ENCODE measurements at regions not wholly inside any gene's neighbourhood (a gene's known extent, or its start where the extent isn't known, plus 50 kb on each side); places are given as distances from the start of the nearest gene placed in this dataset.

GRCh38 chr2:23246992-23247683 lies 137.8 kb upstream of the KLHL29 start:
- DNase-seq (ENCODE audit: low spot score): no peak

DNA sequence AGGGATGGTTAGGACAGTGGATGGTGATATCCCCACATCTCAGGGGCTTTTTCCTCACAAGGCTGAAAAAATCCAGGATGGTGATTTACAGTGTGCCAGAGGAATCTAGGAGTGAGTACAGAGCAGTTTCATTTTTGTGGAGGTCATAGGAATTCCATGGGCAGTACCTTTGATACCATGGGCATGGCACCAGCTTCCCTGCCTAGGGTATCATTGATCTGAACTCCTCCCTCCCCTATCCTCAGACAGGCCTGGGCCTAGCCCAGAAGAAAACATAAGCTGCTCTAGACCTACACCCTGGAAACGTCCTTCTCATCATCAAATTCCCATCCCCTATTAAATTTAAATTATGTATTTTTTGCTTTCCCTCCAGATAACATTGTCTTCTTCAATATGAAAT lies 136.3 kb upstream of the KLHL29 start:
- DNase-seq (ENCODE audit: low spot score): no peak

GRCh38 chr2:23249348-23249747 lies 135.6 kb upstream of the KLHL29 start:
- no peak for DNase-seq (ENCODE audit: low spot score)

DNA sequence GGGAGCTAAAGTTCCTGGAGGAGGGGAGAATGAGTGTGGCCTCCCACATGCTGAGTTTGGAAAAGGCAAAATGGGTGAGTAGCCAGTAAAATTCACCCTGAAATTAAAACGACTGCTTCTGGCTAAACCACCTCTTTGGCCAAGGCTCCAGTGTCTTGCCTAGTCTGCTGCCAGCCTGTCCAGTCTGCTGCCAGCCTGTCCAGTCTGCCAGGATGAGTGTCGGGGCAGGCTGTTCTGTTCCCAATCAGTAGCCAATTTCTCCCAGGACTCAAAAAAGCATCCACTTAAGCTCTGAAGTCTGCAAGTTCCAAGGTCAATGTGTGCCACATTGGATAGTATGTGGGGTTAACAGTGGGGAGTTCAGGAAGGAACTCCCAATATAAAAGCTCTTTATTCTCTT lies 134.6 kb upstream of the KLHL29 start:
- no peak for DNase-seq (ENCODE audit: low spot score)

DNA sequence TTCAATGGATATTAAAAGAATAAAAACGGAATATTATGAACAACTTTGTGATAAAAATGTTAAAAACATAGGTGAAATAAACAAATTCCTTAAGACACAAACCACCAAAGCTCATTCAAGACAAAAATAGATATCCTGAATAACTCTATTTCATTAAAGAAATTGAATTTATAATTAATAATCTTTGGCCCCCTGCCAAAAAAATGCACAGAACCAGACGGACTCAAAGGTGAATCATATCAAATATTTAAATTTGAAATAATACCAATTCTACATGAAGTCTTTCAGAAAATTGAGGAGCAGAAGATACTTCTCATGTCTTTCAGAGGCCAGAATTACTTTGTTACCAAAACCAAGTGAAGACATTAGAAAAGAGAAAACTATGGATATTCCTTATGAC lies 128.3 kb upstream of the KLHL29 start:
- no peak for DNase-seq (ENCODE audit: low spot score)

DNA sequence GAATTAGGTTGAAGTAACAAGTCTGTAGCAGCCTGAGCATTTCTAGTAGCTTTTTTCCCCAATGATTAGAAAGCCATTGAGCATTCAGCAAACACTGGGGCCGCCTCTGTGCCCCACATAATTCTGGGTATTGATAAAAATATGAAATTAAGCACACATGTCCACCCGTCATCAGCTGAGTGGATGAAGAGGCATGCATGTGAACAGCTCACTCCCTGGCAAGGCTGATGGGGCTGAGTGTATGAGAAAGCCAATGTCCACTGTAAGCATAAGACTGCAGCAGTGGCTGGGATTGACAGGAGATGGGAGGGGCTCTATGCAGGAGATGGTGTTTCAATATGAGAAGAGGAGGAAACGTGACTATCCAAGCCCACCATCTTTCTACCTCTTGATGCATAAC lies 124.4 kb upstream of the KLHL29 start:
- no peak for DNase-seq (ENCODE audit: low spot score)

DNA sequence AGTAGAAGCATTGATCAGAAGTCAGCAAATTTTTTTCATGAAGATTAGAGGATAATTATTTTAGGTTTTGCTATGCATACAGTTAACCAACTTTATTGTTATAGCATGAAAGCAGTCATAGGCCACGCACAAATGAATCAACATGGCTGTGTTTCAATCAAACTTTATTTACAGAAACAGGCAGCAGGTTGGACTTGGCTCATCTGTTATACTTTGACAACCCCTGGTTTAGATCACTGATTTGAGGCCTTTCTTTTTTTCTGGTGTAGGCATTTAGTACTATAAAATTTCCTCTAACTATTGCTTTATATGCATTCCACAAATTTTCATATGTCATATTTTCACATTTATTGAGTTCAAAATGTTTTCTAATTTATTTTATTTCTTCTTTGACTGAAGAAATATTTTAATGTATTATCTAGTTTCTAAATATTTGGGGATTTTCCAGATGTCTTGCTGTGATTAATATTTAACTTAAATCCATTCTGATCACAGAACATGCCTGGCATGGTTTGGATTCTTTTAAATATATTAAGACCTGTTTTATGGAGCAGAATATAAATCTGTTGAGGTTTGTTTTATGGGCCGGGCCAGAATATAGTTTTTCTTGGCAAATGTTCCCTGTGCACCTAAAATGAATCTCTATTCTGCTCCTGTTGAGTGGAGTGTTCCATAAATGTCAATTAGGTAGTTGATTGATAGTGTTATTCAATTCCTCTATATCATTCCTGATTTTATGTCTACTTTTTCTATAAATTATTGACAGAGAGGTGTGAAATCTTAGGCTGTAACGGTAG lies 116.3 kb upstream of the KLHL29 start:
- DNase-seq (ENCODE audit: low spot score): no peak

DNA sequence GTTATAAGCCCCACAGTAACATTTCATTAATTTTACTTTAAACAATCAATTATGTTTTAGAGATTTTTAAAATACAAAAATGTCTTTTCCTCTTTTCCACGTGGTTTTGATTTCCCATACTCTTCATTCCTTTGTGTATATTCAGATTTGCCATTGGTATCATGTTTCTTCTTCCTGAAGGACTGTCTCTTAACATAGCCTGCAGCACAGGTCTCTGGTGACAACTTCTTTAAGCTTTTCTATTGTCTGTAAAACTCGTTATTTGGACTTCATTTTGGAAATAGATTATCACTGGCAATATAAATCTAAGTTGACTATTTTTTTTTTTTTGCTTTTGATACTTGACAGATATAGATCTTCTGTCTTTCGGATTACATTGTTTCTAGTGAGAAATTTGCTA lies 115.2 kb upstream of the KLHL29 start:
- no peak for DNase-seq (ENCODE audit: low spot score)

DNA sequence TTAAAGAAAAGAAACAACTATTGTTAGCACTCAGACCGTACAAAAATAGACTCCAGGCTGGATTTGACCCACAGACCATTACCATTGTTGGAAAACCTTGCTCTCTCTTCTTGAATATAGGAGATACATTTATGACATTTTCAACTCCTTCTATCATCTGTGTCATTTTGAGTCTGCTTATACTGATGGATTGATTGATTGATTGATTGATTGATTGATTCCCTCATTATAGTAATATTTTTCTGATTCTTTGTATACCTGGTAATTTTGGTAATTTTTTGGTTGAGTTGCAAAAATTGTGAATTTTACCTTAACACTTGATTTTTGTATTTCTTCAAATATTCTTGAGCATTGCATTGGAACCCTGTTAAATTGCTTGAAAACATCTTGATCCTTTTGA lies 114.2 kb upstream of the KLHL29 start:
- DNase-seq (ENCODE audit: low spot score): no peak

DNA sequence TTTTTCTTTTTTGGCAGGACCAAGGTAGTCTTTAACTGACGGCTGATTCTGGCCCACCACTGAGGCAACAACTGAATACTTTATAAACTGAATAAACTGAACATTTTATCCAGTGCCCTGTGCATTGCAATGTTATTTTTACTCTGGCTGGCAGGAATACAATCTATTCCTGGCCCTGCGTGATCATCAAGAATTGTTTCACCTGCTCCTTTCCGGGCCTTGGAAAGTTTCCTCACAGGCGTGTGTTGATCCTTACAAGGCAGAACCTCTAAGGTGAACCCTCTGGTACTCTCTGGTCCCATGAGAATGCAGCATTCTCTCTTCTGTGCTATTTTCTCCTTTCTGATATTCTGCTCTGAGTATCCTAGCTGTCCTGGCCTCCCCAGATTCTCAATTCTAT lies 113.7 kb upstream of the KLHL29 start:
- no peak for DNase-seq (ENCODE audit: low spot score)

DNA sequence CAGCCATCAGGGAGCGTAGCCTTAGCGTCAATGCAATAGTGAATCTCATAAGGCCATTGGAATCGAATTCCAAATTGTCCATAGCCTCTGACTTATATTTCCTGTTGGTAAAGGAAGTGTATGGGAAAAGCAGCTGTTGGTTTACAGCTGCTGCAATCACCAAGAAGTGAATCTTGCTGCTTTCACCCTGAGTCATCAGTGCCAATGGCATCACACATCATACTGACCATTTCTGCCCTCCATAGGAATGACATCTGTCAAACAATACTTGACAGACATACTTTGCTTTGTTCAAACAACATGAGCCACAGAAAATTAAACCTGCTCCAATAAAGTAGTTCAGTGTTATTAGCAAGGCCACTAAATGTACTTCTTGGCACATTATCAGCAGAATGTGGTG lies 111.2 kb upstream of the KLHL29 start:
- DNase-seq (ENCODE audit: low spot score): no peak

GRCh38 chr2:23280401-23280800 lies 104.6 kb upstream of the KLHL29 start:
- no peak for DNase-seq (ENCODE audit: low spot score)

DNA sequence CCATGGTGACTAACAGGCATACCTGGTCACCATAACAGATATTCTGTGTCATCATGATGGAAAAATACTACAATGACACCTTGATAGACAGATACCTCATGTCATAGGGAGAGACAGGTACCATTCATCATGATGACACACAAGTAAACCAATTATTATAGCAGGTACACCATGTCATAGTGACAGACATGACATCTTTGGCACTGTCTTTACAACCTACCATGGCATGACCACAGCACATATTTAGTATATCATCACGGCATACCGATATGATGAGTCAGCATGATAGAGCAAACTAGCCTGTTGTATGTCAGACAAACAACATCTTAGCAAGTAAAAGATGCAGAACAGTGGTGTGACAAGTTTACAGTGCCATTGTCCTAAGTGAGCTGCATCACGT lies 101.3 kb upstream of the KLHL29 start:
- DNase-seq (ENCODE audit: low spot score): no peak

DNA sequence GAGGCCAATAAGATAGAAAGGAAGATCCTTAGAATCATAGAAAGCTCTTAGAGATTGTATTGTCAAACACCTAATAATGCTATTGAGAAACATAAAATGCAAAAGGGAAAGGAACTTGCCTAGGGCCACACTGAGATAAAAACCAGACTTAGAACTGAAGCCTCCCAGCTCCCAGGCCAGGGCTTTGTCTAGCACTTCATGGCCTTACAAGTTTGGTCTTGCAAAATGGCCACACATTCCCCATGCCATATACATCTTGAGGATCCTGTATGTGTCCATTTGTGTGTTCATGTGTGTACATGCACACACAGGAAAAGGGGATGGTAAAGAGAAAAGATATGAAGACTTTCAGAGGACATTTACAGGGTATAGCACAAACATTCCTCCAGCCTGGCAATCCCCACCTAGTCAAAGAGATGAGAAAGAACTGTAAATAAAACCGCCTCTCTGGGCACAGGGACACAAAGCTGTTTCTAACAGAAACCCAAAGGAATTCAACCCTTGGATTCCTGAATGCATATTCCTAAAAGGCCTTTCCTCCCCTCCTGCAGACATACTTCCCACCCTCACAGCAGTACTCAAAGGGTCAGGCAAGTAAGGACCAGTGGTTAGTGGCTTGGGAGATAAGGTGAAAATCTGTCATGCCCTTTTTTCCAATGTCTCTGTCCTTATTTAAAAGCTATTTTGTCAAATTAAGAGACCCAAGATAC lies 99.7 kb upstream of the KLHL29 start:
- DNase-seq (ENCODE audit: low spot score): no peak

- no peak for DNase-seq (ENCODE audit: low spot score)
Measured at GRCh38 chr2:23286031-23286757, 98.8 kb upstream of the KLHL29 start.

- DNase-seq (ENCODE audit: low spot score): peak; percentile 39
Measured at GRCh38 chr2:23286758-23287704, 97.9 kb upstream of the KLHL29 start.

GRCh38 chr2:23289671-23290070 lies 95.3 kb upstream of the KLHL29 start:
- no peak for DNase-seq (ENCODE audit: low spot score)

DNA sequence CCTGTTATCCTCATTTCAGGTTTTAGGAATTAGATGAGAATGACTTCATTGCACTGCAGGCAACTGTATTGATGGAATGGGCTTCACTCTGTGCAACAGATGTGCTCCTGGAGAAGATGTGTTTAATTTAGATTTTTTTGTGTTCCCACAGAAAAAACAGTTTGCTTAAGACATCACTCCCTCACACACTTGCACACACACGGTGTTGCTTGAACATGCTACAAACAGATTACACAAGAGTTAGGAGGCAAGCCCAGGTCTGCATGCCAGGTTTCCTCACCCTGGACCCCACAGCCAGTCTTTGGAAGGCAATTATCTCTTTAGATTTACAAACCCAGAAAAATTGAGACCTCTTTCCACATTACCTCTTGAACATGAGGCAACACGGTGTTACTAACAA lies 93.7 kb upstream of the KLHL29 start:
- DNase-seq (ENCODE audit: low spot score): no peak

DNA sequence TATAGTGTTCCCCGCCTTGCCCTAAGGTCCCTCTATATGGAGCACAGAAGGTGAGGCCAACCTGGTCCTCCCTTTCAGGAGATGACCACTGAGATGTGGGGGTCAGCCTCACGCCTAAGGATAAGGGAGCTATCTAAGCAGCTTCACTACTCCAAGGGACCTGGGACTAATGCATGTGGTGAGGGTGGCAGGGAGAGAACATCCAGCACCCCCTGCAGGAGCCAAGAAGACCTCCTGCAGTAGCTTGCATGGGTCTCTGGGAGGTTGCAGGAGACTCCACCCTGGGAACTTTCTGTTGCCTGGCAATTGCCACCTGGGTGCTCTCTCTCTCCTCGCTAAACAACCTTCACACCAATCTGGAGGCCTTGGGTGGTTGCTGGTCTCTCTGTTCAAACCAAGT lies 93.0 kb upstream of the KLHL29 start:
- no peak for DNase-seq (ENCODE audit: low spot score)

GRCh38 chr2:23293063-23293462 lies 91.9 kb upstream of the KLHL29 start:
- no peak for DNase-seq (ENCODE audit: low spot score)

- DNase-seq (ENCODE audit: low spot score): no peak
Measured at GRCh38 chr2:23293731-23294130, 91.2 kb upstream of the KLHL29 start.

Data from AG08396 (cell line).